ENCODE measurements at regions not wholly inside any gene's neighbourhood (a gene's known extent, or its start where the extent isn't known, plus 50 kb on each side); places are given as distances from the start of the nearest gene placed in this dataset.
"Not testable (repeated sequence)": the region's sequence is repeated elsewhere in the genome, so short reads cannot be mapped to it uniquely, and the experiment has no call there.

- DNase-seq = not testable (repeated sequence)
These were observed 143.2 kb upstream of the PRDM7 start for GRCh38 chr16:90220315-90220714.

GRCh38 chr16:90175610-90176009 is 98.5 kb upstream of the PRDM7 start:
- DNase-seq = not testable (repeated sequence)

- not testable (repeated sequence) for DNase-seq
These were observed 94.5 kb upstream of the PRDM7 start for GRCh38 chr16:90171626-90172025.

- not testable (repeated sequence) for DNase-seq
These were observed 92.1 kb upstream of the PRDM7 start for GRCh38 chr16:90169127-90169655.

- DNase-seq = peak; percentile 0 to 2
These were observed 91.4 kb upstream of the PRDM7 start for GRCh38 chr16:90168349-90169126.

- not testable (repeated sequence) for DNase-seq
These were observed 90.6 kb upstream of the PRDM7 start for GRCh38 chr16:90167734-90168133.

GRCh38 chr16:90166679-90167556 is 89.8 kb upstream of the PRDM7 start:
- not testable (repeated sequence) for DNase-seq

GRCh38 chr16:90151027-90151426 is 73.9 kb upstream of the PRDM7 start:
- not testable (repeated sequence) for DNase-seq
